Activated CD4-positive, alpha-beta T cell treated with anti-CD3 and anti-CD28 coated beads, Interleukin-2, Interleukin-4, amounts not matched to agents 100 ng/mL and 50 ng/mL, durations not matched to agents 16 hours and 8 hours (primary cell): ENCODE measurements at regions not wholly inside any gene's neighbourhood (a gene's known extent, or its start where the extent isn't known, plus 50 kb on each side); places are given as distances from the start of the nearest gene placed in this dataset.

Experiments used
- DNase-seq: peaks from one replicate; pipeline ENCODE4 v3.0.0-alpha.2; 2020; ENCODE audit warnings: low spot score

- DNase-seq: no peak
Observed at GRCh38 chr4:156654410-156654809, 317.2 kb downstream of the PDGFC start.

- no peak for DNase-seq
Observed at GRCh38 chr4:156643826-156644225, 327.8 kb downstream of the PDGFC start.

- no peak for DNase-seq
Observed at GRCh38 chr4:156642161-156642560, 329.4 kb downstream of the PDGFC start.

- no peak for DNase-seq
Observed at GRCh38 chr4:156638925-156639605, 332.5 kb downstream of the PDGFC start.

GRCh38 chr4:156638334-156638733 lies 333.3 kb downstream of the PDGFC start:
- no peak for DNase-seq

GRCh38 chr4:156636381-156636780 lies 335.2 kb downstream of the PDGFC start:
- no peak for DNase-seq

- DNase-seq: no peak
Observed at GRCh38 chr4:156635051-156635450, 336.5 kb downstream of the PDGFC start.

GRCh38 chr4:156634612-156635011 lies 337.0 kb downstream of the PDGFC start:
- no peak for DNase-seq

GRCh38 chr4:156633847-156634246 lies 337.8 kb downstream of the PDGFC start:
- no peak for DNase-seq

GRCh38 chr4:156628858-156629257 lies 342.7 kb downstream of the PDGFC start:
- no peak for DNase-seq

- DNase-seq: no peak
Observed at GRCh38 chr4:156623376-156623775, 348.2 kb downstream of the PDGFC start.

GRCh38 chr4:156620786-156621185 lies 350.8 kb downstream of the PDGFC start:
- DNase-seq: no peak

GRCh38 chr4:156619154-156619934 lies 352.3 kb downstream of the PDGFC start:
- no peak for DNase-seq

- no peak for DNase-seq
Observed at GRCh38 chr4:156615066-156615531, 356.5 kb downstream of the PDGFC start.

- DNase-seq: no peak
Observed at GRCh38 chr4:156614536-156614935, 357.1 kb downstream of the PDGFC start.

- DNase-seq: no peak
Observed at GRCh38 chr4:156609421-156609820, 362.2 kb downstream of the PDGFC start.

- no peak for DNase-seq
Observed at GRCh38 chr4:156608651-156609050, 362.9 kb downstream of the PDGFC start.

- no peak for DNase-seq
Observed at GRCh38 chr4:156607478-156607857, 364.1 kb downstream of the PDGFC start.

GRCh38 chr4:156606554-156607477 lies 364.8 kb downstream of the PDGFC start:
- DNase-seq: no peak

GRCh38 chr4:156598138-156598681 lies 373.4 kb downstream of the PDGFC start:
- no peak for DNase-seq

GRCh38 chr4:156596706-156597329 lies 374.8 kb downstream of the PDGFC start:
- DNase-seq: no peak

- no peak for DNase-seq
Observed at GRCh38 chr4:156596026-156596425, 375.6 kb downstream of the PDGFC start.
